SK-N-SH (cell line): ENCODE measurements at regions not wholly inside any gene's neighbourhood (a gene's known extent, or its start where the extent isn't known, plus 50 kb on each side); places are given as distances from the start of the nearest gene placed in this dataset.

Experiments used
- RAD21 ChIP-seq: IDR thresholded peaks from 2 replicates; pipeline ENCODE4 v1.6.1; 2012; ENCODE audit warnings: mild to moderate bottlenecking, low read length
- RCOR1 ChIP-seq: fragments of 150-350 bp; IDR thresholded peaks from 2 replicates; pipeline ENCODE4 v1.6.1; 2017; ENCODE audit warnings: antibody characterized with exemption, low read length
- SIN3A ChIP-seq: IDR thresholded peaks from 2 replicates; pipeline ENCODE4 v1.6.1; 2012; ENCODE audit warnings: low read depth, mild to moderate bottlenecking, low read length, moderate library complexity, borderline replicate concordance
- SMC3 ChIP-seq: IDR thresholded peaks from 2 replicates; pipeline ENCODE4 v1.6.1; 2012; ENCODE audit warnings: low read depth, low read length, improper control_type of control experiment
- TF ChIP-seq, protein P1 (sequence below): fragments of 200-600 bp; sonication (generic); IDR thresholded peaks from 2 replicates; pipeline ENCODE4 v1.6.1; 2017; ENCODE audit warnings: antibody characterized with exemption, mild to moderate bottlenecking, moderate library complexity

DNA sequence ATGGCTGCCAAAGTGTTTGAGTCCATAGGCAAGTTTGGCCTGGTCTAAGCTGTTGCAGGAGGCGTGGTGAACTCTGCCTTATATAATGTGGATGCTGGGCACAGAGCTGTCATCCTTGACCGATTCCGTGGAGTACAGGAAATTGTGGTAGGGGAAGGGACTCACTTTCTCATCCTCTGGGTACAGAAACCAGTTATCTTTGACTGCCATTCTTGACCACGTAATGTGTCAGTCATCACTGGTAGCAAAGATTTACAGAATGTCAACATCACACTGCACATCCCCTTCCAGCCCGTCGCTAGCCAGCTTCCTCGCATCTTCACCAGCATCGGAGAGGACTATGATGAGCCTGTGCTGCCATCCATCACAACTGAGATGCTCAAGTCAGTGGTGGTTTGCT, 215.8 kb upstream of the JUN start:
- no peak for TF ChIP-seq RAD21
- no peak for TF ChIP-seq RCOR1
- TF ChIP-seq, protein P1, sequence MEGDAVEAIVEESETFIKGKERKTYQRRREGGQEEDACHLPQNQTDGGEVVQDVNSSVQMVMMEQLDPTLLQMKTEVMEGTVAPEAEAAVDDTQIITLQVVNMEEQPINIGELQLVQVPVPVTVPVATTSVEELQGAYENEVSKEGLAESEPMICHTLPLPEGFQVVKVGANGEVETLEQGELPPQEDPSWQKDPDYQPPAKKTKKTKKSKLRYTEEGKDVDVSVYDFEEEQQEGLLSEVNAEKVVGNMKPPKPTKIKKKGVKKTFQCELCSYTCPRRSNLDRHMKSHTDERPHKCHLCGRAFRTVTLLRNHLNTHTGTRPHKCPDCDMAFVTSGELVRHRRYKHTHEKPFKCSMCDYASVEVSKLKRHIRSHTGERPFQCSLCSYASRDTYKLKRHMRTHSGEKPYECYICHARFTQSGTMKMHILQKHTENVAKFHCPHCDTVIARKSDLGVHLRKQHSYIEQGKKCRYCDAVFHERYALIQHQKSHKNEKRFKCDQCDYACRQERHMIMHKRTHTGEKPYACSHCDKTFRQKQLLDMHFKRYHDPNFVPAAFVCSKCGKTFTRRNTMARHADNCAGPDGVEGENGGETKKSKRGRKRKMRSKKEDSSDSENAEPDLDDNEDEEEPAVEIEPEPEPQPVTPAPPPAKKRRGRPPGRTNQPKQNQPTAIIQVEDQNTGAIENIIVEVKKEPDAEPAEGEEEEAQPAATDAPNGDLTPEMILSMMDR, result no peak
- TF ChIP-seq SMC3, result no peak
- no peak for TF ChIP-seq SIN3A
